ENCODE measurements at regions not wholly inside any gene's neighbourhood (a gene's known extent, or its start where the extent isn't known, plus 50 kb on each side); places are given as distances from the start of the nearest gene placed in this dataset.
A peak's percentile ranks its signal among the peaks of the same experiment; 100 is the strongest.

DNA sequence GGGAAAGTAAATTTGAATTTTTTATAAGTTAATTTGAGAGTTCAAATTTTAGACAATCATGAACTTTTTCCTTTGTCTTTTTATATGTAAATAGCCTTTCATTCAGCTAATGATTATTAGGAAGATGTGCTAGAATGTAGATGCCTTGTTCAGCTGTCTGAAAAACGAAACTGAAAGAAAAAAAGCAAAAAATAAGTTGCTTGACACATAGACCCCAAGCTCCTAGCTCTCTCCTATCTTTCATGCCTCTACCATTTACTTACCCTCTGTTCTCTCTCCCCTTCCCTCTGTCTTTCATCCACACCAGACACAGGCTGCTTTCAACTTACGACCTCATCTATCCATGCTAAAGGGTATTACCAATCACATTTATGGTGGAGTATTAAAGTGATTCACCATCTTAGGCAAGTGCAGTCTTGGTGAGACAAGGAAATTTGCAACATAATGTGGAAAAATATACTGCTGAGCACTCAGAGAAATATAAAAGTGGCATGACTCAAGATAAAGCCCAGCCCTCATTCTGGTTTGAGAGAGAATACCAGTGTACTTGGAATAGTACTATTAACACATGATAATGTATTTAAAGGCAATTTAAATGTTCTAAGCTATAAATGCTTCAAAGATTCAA, 425.6 kb downstream of the SUCLG1 start:
- WGBS (ENCODE audit: insufficient coverage, insufficient replicate concordance, low lambda C conversion rate, missing lambda C conversion rate): 0% methylated on average over 2 of the region's 2 CpGs
- Histone ChIP-seq H3K27me3 (replicated peaks in 1 of 2; ENCODE audit: control insufficient read depth in 2 of 2, insufficient read depth in 2 of 2, low read length in 1 of 2) (no peaks in the 10 kb centered on the region), H2AFZ (ENCODE audit: control insufficient read depth, low read depth, low read length) (no peak overlapping the region), H3K4me3 (no peak overlapping the region), H3K9ac (ENCODE audit: control insufficient read depth, insufficient read depth, low read length) (no peak overlapping the region), H4K20me1 (ENCODE audit: control insufficient read depth, insufficient read depth) (no peaks in the 10 kb centered on the region), H3K27ac (ENCODE audit: control insufficient read depth, insufficient read depth) (no peak overlapping the region), H3K79me2 (ENCODE audit: control insufficient read depth, insufficient read depth, low read length) (no peaks in the 10 kb centered on the region), H3K4me2 (ENCODE audit: control insufficient read depth, insufficient read depth) (0 out of 2 replicates have a peak overlapping the region, but pooled peaks have one; percentile 5), H3K4me1 (ENCODE audit: control insufficient read depth, insufficient read depth, low read length) (no peaks in the 10 kb centered on the region), H3K36me3 (ENCODE audit: control insufficient read depth in 2 of 2, insufficient read depth in 2 of 2, low read length in 1 of 2) (no peaks in the 10 kb centered on the region), H3K9me3 (replicated peaks; ENCODE audit: control insufficient read depth, insufficient read depth, low read length) (no peaks in the 10 kb centered on the region)
- in situ Hi-C loops (cut with MboI) (no loop called here), intact Hi-C loops (cut with micrococcal nuclease; ENCODE audit: unreplicated experiment) (no loop called here)
- ChIA-PET POLR2A (no interaction called here), SMC1A (ENCODE audit: uncharacterized antibody, unreplicated experiment) (interaction anchor here (0.5 to 2.0 kb wide), 3 partner anchors 10 to 939 kb away, joined by 3 to 7 read pairs (median 3); no protein-coding TSS in a partner anchor), RAD21 (ENCODE audit: unreplicated experiment) (no interaction called here), CTCF (interaction anchor here (5.0 kb wide), 1 partner anchor 11 kb away, joined by 27 read pairs; no protein-coding TSS in a partner anchor)
- DNase-seq (ENCODE audit: low read depth, low spot score) (no peak), ATAC-seq (0 out of 3 replicates have a peak, but pooled peaks have one; percentile 20), FAIRE-seq (no peak)
- no TSS peak for BruUV-seq (replicated peaks)
- TF ChIP-seq POLR2A (IDR thresholded peaks at IDR 0.05; ENCODE audit: low read depth, low read length): no peak
- TF ChIP-seq, protein P1, sequence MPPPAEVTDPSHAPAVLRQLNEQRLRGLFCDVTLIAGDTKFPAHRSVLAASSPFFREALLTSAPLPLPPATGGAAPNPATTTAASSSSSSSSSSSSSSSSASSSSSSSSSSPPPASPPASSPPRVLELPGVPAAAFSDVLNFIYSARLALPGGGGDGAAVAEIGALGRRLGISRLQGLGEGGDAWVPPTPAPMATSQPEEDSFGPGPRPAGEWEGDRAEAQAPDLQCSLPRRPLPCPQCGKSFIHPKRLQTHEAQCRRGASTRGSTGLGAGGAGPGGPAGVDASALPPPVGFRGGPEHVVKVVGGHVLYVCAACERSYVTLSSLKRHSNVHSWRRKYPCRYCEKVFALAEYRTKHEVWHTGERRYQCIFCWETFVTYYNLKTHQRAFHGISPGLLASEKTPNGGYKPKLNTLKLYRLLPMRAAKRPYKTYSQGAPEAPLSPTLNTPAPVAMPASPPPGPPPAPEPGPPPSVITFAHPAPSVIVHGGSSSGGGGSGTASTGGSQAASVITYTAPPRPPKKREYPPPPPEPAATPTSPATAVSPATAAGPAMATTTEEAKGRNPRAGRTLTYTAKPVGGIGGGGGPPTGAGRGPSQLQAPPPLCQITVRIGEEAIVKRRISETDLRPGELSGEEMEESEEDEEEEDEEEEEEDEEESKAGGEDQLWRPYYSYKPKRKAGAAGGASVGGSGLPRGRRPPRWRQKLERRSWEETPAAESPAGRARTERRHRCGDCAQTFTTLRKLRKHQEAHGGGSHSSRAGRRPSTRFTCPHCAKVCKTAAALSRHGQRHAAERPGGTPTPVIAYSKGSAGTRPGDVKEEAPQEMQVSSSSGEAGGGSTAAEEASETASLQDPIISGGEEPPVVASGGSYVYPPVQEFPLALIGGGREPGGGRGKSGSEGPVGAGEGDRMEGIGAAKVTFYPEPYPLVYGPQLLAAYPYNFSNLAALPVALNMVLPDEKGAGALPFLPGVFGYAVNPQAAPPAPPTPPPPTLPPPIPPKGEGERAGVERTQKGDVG (CRISPR knock-in tag; IDR thresholded peaks at IDR 0.05): no peak
- TF ChIP-seq HDAC6 (IDR thresholded peaks at IDR 0.05; ENCODE audit: unreplicated experiment): no peak
- TF ChIP-seq, protein P2, sequence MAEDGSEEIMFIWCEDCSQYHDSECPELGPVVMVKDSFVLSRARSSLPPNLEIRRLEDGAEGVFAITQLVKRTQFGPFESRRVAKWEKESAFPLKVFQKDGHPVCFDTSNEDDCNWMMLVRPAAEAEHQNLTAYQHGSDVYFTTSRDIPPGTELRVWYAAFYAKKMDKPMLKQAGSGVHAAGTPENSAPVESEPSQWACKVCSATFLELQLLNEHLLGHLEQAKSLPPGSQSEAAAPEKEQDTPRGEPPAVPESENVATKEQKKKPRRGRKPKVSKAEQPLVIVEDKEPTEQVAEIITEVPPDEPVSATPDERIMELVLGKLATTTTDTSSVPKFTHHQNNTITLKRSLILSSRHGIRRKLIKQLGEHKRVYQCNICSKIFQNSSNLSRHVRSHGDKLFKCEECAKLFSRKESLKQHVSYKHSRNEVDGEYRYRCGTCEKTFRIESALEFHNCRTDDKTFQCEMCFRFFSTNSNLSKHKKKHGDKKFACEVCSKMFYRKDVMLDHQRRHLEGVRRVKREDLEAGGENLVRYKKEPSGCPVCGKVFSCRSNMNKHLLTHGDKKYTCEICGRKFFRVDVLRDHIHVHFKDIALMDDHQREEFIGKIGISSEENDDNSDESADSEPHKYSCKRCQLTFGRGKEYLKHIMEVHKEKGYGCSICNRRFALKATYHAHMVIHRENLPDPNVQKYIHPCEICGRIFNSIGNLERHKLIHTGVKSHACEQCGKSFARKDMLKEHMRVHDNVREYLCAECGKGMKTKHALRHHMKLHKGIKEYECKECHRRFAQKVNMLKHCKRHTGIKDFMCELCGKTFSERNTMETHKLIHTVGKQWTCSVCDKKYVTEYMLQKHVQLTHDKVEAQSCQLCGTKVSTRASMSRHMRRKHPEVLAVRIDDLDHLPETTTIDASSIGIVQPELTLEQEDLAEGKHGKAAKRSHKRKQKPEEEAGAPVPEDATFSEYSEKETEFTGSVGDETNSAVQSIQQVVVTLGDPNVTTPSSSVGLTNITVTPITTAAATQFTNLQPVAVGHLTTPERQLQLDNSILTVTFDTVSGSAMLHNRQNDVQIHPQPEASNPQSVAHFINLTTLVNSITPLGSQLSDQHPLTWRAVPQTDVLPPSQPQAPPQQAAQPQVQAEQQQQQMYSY (CRISPR knock-in tag; IDR thresholded peaks at IDR 0.05): no peak
- no peak for TF ChIP-seq RELA (IDR thresholded peaks at IDR 0.05; ENCODE audit: borderline replicate concordance, partially characterized antibody)
- no peak for TF ChIP-seq NR2C2 (IDR thresholded peaks at IDR 0.05; ENCODE audit: borderline replicate concordance, control insufficient read depth, insufficient read length, low read depth)
- no peak for TF ChIP-seq CHD1 (IDR thresholded peaks at IDR 0.05; ENCODE audit: low read depth, low read length)
- no peak for TF ChIP-seq DPF2 (IDR thresholded peaks at IDR 0.05)
- no peak for TF ChIP-seq NBN (IDR thresholded peaks at IDR 0.05)
- no peak for TF ChIP-seq ZBTB11 (CRISPR knock-in tag; IDR thresholded peaks at IDR 0.05)
- TF ChIP-seq, protein P3, sequence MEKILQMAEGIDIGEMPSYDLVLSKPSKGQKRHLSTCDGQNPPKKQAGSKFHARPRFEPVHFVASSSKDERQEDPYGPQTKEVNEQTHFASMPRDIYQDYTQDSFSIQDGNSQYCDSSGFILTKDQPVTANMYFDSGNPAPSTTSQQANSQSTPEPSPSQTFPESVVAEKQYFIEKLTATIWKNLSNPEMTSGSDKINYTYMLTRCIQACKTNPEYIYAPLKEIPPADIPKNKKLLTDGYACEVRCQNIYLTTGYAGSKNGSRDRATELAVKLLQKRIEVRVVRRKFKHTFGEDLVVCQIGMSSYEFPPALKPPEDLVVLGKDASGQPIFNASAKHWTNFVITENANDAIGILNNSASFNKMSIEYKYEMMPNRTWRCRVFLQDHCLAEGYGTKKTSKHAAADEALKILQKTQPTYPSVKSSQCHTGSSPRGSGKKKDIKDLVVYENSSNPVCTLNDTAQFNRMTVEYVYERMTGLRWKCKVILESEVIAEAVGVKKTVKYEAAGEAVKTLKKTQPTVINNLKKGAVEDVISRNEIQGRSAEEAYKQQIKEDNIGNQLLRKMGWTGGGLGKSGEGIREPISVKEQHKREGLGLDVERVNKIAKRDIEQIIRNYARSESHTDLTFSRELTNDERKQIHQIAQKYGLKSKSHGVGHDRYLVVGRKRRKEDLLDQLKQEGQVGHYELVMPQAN (conservative IDR thresholded peaks at IDR 0.05): no peak
